ENCODE measurements at regions not wholly inside any gene's neighbourhood (a gene's known extent, or its start where the extent isn't known, plus 50 kb on each side); places are given as distances from the start of the nearest gene placed in this dataset.

- no peak for TF ChIP-seq YY1 (IDR thresholded peaks at IDR 0.05; ENCODE audit: insufficient read depth, insufficient read length)
- TF ChIP-seq ZNF274 (IDR thresholded peaks at IDR 0.05; ENCODE audit: low read depth, low read length): no peak
- TF ChIP-seq SUZ12 (IDR thresholded peaks at IDR 0.05; ENCODE audit: extremely low read depth, insufficient read depth, insufficient read length): no peak
Observed at GRCh38 chr19:34023381-34023780, 148.9 kb upstream of the LSM14A start.
